ENCODE measurements at regions not wholly inside any gene's neighbourhood (a gene's known extent, or its start where the extent isn't known, plus 50 kb on each side); places are given as distances from the start of the nearest gene placed in this dataset.

DNA sequence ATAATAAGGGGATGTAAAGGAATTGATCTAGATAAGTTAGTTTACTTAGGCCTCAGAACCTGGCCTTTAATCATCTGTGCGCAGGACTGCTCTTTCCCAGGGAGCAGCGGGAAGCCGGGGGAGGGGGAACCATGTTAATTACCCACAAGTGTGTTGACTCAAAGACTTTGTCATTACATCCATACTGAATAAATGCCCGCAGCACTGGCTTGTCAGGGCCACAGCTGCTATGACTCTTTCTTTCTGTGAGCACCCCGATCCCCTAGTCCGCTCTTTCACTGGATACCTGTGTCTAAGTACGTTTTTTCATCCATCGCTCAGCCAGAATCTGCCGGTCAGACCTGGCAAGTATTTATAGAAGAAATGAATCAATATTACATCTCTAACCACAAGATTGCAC is 249.3 kb upstream of the DMRT1 start:
- TF ChIP-seq POLR2AphosphoS5 (IDR thresholded peaks at IDR 0.05; ENCODE audit: low read depth, low read length) = no peak
- no peak for TF ChIP-seq POLR2A (IDR thresholded peaks at IDR 0.05; ENCODE audit: low read depth, low read length)
- no peak for TF ChIP-seq SPI1 (IDR thresholded peaks at IDR 0.05; ENCODE audit: low read depth, low read length)

Measured in GM12891 (cell line).